AG04450 (cell line): ENCODE measurements at regions not wholly inside any gene's neighbourhood (a gene's known extent, or its start where the extent isn't known, plus 50 kb on each side); places are given as distances from the start of the nearest gene placed in this dataset.
"Not testable (repeated sequence)": the region's sequence is repeated elsewhere in the genome, so short reads cannot be mapped to it uniquely, and the experiment has no call there.

Experiments used
- CTCF ChIA-PET: fragments of 300-600, 350-600 bp; formaldehyde crosslinking; extraction: SDS; loops from one replicate; lab custom pipeline; 2022; ENCODE audit warnings: antibody characterized with exemption, inconsistent platforms; lab: Charles Lee
- POLR2A ChIA-PET: fragments of 350-600 bp; formaldehyde crosslinking; extraction: SDS; loops from one replicate; lab custom pipeline; 2021; ENCODE audit warnings: antibody characterized with exemption, inconsistent platforms; lab: Yijun Ruan, JAX
- DNase-seq: peaks from one replicate; pipeline ENCODE4 v3.0.0-alpha.2; 2011; ENCODE audit warnings: low read depth, low spot score
- H3K27ac ChIP-seq: one replicate; pipeline ENCODE4 v1.5.1; 2012; ENCODE audit warnings: low read depth, low read length, control low read depth
- H3K27me3 ChIP-seq: one replicate; pipeline ENCODE4 v1.6.0; 2012; ENCODE audit warnings: low read length; ENCODE audit not compliant: control insufficient read depth, insufficient read depth
- H3K4me3 ChIP-seq: 2 replicates; pipeline ENCODE4 v1.5.1; 2011; ENCODE audit warnings: mild to moderate bottlenecking, low read depth, low read length, control low read depth
- H3K9me3 ChIP-seq: 2 replicates; pipeline ENCODE4 v1.5.1; 2012; ENCODE audit warnings: low read length; ENCODE audit not compliant: control insufficient read depth, insufficient read depth
- TF ChIP-seq, protein P1 (sequence below): IDR thresholded peaks from 2 replicates; pipeline ENCODE4 v1.5.1; 2011; ENCODE audit warnings: low read depth, low read length, control low read depth, inconsistent platforms

DNA sequence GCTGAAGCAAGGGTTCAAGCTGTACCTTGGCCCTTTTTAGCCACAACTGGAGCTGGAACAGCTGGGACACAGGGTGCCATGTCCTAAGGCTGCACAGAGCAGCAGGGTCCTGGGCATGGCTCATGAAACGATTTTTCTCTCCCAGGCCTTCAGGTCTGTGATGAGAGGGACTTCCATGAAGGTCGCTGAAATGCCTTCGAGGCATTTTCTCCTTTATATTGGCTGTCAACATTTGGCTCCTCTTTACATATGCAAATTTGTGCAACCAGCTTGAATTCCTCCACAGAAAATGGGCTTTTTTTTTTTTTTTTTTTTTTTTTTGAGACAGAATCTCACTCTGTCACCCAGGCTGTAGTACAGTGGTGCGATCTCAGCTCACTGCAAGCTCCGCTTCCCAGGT lies 430.8 kb downstream of the PCDH11X start:
- no peak for DNase-seq
- Histone ChIP-seq H3K4me3 (no peak overlapping the region), H3K9me3 (peaks cover 3% of the 10 kb centered on the region), H3K27ac (no peak overlapping the region), H3K27me3 (no peaks in the 10 kb centered on the region)
- ChIA-PET CTCF (no interaction called here), POLR2A (no interaction called here)
- TF ChIP-seq, protein P1, sequence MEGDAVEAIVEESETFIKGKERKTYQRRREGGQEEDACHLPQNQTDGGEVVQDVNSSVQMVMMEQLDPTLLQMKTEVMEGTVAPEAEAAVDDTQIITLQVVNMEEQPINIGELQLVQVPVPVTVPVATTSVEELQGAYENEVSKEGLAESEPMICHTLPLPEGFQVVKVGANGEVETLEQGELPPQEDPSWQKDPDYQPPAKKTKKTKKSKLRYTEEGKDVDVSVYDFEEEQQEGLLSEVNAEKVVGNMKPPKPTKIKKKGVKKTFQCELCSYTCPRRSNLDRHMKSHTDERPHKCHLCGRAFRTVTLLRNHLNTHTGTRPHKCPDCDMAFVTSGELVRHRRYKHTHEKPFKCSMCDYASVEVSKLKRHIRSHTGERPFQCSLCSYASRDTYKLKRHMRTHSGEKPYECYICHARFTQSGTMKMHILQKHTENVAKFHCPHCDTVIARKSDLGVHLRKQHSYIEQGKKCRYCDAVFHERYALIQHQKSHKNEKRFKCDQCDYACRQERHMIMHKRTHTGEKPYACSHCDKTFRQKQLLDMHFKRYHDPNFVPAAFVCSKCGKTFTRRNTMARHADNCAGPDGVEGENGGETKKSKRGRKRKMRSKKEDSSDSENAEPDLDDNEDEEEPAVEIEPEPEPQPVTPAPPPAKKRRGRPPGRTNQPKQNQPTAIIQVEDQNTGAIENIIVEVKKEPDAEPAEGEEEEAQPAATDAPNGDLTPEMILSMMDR: no peak

DNA sequence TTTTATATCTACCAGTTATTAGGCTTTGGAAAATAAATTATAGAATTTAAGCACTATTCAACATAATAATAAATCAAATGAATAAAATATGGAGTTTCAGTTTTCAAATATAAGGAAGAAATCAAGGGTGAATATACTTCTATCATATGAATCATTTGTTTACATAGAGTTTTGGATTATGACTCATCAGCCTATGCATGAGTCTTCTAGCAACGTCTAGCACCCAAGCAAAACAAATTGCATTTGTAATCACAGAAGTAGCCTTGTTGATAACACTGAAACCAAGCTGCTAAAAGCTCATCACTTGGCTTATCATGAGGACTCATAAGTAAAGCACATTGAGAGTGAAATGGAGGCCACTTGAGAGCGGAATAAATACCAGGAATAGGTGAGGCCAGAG lies 434.6 kb downstream of the PCDH11X start:
- Histone ChIP-seq H3K4me3 (no peak overlapping the region), H3K27ac (no peak overlapping the region), H3K27me3 (no peaks in the 10 kb centered on the region), H3K9me3 (peaks cover 4% of the 10 kb centered on the region)
- ChIA-PET POLR2A (no interaction called here), CTCF (no interaction called here)
- no peak for DNase-seq
- TF ChIP-seq, protein P1: no peak

DNA sequence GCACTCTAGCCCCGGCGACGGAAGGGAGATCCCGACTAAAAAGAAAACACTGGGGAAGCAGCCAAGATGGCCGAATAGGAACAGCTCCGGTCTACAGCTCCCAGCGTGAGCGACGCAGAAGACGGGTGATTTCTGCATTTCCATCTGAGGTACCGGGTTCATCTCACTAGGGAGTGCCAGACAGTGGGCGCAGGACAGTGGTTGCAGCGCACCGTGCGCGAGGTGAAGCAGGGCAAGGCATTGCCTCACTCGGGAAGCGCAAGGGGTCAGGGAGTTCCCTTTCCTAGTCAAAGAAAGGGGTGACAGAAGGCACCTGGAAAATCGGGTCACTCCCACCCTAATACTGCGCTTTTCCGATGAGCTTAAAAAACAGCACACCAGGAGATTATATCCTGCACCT lies 435.8 kb downstream of the PCDH11X start:
- H3K9me3 ChIP-seq, H3K4me3 ChIP-seq, DNase-seq, CTCF ChIA-PET, H3K27me3 ChIP-seq, POLR2A ChIA-PET, H3K27ac ChIP-seq: not testable (repeated sequence)

DNA sequence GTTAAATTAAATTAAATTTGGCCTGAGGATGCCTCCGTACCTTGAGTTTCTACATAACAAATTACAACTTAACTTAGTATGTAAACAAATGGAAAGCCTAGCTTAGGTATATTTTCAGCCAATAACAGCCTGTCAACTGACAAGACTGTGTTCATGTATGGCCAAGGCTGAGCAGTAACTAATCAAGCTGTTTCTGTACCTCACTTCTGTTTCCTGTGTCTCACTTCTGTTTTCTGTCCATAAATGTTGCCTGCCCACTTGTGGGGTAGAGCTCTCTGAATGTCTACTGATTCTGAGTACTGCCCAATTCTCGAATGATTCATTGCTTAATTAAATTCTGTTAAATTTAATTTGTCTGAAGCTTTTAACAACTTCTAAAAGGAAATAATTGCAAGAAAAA lies 445.2 kb downstream of the PCDH11X start:
- TF ChIP-seq, protein P1: no peak
- DNase-seq: no peak
- H3K27ac ChIP-seq: no peak overlapping the region
- CTCF ChIA-PET: no interaction called here
- H3K4me3 ChIP-seq: no peak overlapping the region
- no peaks in the 10 kb centered on the region for H3K27me3 ChIP-seq
- POLR2A ChIA-PET: no interaction called here
- H3K9me3 ChIP-seq: no peaks in the 10 kb centered on the region

DNA sequence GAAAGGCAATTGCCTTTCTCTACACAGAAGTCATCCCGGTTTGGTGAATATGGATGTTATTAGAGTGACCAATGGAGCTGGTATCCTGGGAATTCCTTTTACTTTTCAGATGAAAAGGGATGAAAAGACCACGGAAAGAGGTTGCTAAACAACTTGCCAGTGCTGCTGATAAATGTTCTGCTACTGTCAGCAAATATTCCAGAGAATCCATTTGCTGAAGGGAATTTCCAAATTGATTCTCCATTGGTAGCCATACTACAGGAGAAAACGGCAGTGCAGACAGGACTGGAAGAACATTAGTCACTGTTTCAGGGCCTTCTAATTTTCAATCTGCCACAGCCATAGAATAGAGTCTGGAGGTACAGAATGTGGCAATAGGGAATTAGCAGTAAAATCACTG lies 451.5 kb downstream of the PCDH11X start:
- Histone ChIP-seq H3K27me3 (no peaks in the 10 kb centered on the region), H3K4me3 (no peak overlapping the region), H3K27ac (no peak overlapping the region), H3K9me3 (no peaks in the 10 kb centered on the region)
- TF ChIP-seq, protein P1: no peak
- DNase-seq: no peak
- CTCF ChIA-PET: no interaction called here
- POLR2A ChIA-PET: no interaction called here

DNA sequence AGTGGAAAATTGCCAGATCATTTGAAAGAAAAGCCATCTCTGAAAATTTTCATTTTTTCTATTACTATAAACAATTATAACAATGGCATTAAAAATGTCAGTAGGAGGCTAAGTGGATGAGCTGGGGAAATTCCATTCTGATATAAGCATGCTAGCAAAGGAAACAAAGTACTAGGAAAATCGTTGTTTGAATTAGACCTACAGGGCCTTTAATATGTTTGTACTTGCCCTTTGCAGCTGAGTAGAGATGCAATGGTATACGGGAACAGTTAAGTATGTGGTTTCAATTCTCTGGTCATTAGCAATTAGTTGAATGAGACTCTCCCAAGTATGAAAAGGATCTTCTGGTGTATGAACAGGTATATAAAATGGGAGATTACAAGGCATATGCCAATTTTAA lies 452.2 kb downstream of the PCDH11X start:
- DNase-seq: no peak
- H3K4me3 ChIP-seq: no peak overlapping the region
- H3K27ac ChIP-seq: no peak overlapping the region
- TF ChIP-seq, protein P1: no peak
- no peaks in the 10 kb centered on the region for H3K9me3 ChIP-seq
- no peaks in the 10 kb centered on the region for H3K27me3 ChIP-seq
- ChIA-PET POLR2A (no interaction called here), CTCF (no interaction called here)
